ENCODE measurements at regions not wholly inside any gene's neighbourhood (a gene's known extent, or its start where the extent isn't known, plus 50 kb on each side); places are given as distances from the start of the nearest gene placed in this dataset.

- TF ChIP-seq CTCF (IDR thresholded peaks at IDR 0.05) (no peak), POLR2A (IDR thresholded peaks at IDR 0.05) (no peak), EP300 (IDR thresholded peaks at IDR 0.05; ENCODE audit: low read depth) (no peak), POLR2AphosphoS5 (IDR thresholded peaks at IDR 0.05) (no peak)
These were observed 261.3 kb downstream of the QDPR start for GRCh38 chr4:17250591-17250990.
